Naive thymus-derived CD8-positive, alpha-beta T cell (primary cell): ENCODE measurements at regions not wholly inside any gene's neighbourhood (a gene's known extent, or its start where the extent isn't known, plus 50 kb on each side); places are given as distances from the start of the nearest gene placed in this dataset.

Experiments
- ATAC-seq, 2 donors: fragments of 150-1000 bp; cut with Tn5 transposase in 1 of 2; sonication (Bioruptor Pico), chemical (Tn5 transposase) in 1 of 2; 1 replicate in 1 of 2; 2 replicates in 1 of 2; pipeline ENCODE4 v1.10.0; 2021; ENCODE audit warnings: mild to moderate bottlenecking in 2 of 2, moderate library complexity in 2 of 2
- POLR2A ChIA-PET: fragments of 350-600 bp; sonication (Branson Sonifier 250); formaldehyde crosslinking; loops from one replicate; lab custom pipeline; 2021; ENCODE audit warnings: antibody characterized with exemption; lab: Charles Lee
- DNase-seq, 10 donors: peaks; one replicate each; pipeline versions ENCODE4 v3.0.0 to v3.0.0-alpha.2; 2020 to 2022
- H3K27ac Mint-ChIP-seq, 10 donors: one replicate each; pipeline ENCODE4 v1.8.0; 2020 to 2022; ENCODE audit warnings: mild to moderate bottlenecking in 10 of 10, mixed read lengths in 10 of 10, moderate library complexity in 4 of 10, inconsistent platforms in 1 of 10
- H3K27me3 Mint-ChIP-seq, 5 donors: one replicate each; pipeline ENCODE4 v1.8.0; 2021 to 2022; ENCODE audit warnings: mixed read lengths in 5 of 5
- H3K36me3 Mint-ChIP-seq, 3 donors: one replicate each; pipeline ENCODE4 v1.8.0; 2020 to 2022; ENCODE audit warnings: mixed read lengths in 3 of 3, mild to moderate bottlenecking in 2 of 3, inconsistent platforms in 1 of 3
- H3K4me1 Mint-ChIP-seq, 4 donors: one replicate each; pipeline ENCODE4 v1.8.0; 2021 to 2022; ENCODE audit warnings: mixed read lengths in 4 of 4
- H3K4me3 Mint-ChIP-seq, 10 donors: one replicate each; pipeline ENCODE4 v1.8.0; 2020 to 2022; ENCODE audit warnings: mild to moderate bottlenecking in 10 of 10, mixed read lengths in 10 of 10, moderate library complexity in 6 of 10, inconsistent platforms in 1 of 10
- H3K9me3 Mint-ChIP-seq, 9 donors: one replicate each; pipeline ENCODE4 v1.8.0; 2020 to 2022; ENCODE audit warnings: mixed read lengths in 9 of 9, mild to moderate bottlenecking in 3 of 9, inconsistent platforms in 1 of 9, moderate library complexity in 1 of 9

DNA sequence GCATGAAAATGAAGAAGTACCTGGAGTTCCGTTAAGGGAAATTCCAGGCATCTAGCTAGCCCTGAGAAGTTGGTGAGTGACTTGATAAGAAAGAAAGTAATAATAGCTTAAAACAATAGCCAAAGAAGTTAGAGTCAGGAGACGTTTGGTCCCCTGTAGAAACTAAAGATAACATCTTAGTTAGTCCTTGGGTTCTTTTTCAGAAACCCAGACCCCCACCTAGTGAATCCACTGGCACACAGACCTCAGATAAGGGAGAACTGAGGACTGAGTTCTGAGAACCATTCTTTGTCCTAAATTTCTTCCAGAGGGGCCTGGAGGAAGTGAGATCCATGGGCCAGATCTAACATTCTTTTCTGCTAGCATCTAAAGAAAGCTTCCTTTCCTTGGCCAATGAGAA, 335.4 kb downstream of the SLC4A3 start:
- Mint-ChIP-seq H3K27ac (no peak overlapping the region), H3K36me3 (no peaks in the 10 kb centered on the region), H3K27me3 (peaks cover 0 to 21% (median 5%) of the 10 kb centered on the region in 5 donors), H3K4me3 (no peak overlapping the region), H3K9me3 (peaks cover 0 to 21% (median 2%) of the 10 kb centered on the region in 9 donors), H3K4me1 (no peaks in the 10 kb centered on the region)
- POLR2A ChIA-PET: no interaction called here
- DNase-seq (no peak), ATAC-seq (no peak)

DNA sequence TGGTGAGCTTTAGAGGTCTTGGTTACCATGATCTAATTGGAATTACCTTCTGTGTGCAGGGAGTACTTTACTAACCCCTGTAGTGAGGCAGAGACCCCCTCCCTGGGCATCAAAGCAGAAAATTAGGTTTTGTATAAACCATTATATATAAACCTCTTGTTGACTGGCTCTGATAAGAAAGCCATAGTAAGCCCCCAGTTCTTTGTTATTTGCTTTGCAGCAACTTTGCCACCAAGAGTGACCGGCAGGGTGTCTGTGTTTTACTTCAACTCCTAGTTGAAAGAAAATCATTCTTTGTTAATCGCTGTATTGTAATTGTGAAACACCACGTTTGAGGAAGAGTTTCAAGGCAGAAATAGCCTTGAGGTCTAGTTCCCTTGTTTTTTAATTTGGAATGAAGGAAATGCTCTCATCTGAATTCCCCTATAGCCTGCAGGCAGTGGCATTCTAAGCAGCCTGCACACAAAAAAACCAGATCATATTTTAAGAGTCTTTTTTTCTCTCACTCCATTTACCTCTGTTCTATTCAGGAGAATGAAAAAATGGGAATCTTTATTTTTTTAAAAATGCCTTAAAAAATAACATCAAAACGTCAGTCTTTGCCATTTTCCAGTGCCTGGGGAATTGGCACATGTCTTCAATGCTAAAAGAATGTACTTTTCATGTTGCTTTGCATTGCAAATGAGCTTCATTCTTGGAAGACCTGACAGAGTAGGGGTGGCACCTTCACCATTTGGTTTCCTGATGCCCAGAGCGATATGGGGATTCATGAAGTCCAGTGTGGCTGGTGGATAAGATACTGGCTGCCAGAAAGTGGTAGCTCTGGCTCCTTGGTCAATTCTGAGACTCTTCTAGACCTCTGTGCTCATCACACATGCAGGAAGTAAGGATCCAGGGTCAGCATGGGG, 338.1 kb downstream of the SLC4A3 start:
- POLR2A ChIA-PET: no interaction called here
- DNase-seq (no peak), ATAC-seq (no peak)
- Mint-ChIP-seq H3K27me3 (peaks cover 0 to 15% (median 5%) of the 10 kb centered on the region in 5 donors), H3K4me1 (no peaks in the 10 kb centered on the region), H3K36me3 (no peaks in the 10 kb centered on the region), H3K4me3 (no peak overlapping the region), H3K27ac (peak overlapping the region in 1 of 10 donors; percentile 10), H3K9me3 (peaks cover 0 to 14% (median 0%) of the 10 kb centered on the region in 9 donors)

- Mint-ChIP-seq H3K9me3 (peaks cover 0 to 14% (median 0%) of the 10 kb centered on the region in 9 donors), H3K4me1 (no peaks in the 10 kb centered on the region), H3K27ac (no peak overlapping the region), H3K36me3 (no peaks in the 10 kb centered on the region), H3K4me3 (no peak overlapping the region), H3K27me3 (peaks cover 0 to 15% (median 5%) of the 10 kb centered on the region in 5 donors)
- no peak for DNase-seq
- no peak for ATAC-seq
- POLR2A ChIA-PET: no interaction called here
Measured at GRCh38 chr2:219967247-219968245, 340.1 kb downstream of the SLC4A3 start.

DNA sequence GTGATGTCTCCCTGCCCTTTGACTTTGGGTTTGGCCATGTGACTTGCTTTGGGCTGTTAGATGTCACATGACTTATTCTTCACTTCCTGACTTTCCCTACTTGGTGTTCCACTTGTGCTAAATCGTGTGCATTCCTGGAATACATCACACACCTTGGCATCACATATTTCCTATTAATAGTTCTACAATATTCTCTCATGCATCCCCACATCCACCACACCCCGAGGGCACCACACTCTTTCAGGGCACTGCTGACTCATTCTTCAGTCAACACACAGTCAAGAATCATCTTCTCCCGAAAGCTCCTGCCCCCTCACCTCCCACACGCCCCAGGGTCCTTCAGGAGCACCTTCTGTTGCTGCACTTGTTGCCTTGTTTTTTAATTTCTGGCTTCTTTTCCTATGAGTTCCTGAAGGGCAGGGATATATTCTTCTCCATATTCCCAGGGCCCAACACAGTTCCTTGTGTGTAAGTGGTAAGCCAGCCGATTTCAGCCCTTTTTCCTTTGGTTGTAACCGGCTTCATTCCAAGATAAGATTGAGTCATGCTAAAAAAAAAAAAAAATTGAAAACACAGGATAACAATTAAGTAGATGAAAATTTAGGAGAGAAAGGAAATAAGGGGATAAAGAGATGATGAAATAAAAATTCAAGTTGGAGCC, 341.4 kb downstream of the SLC4A3 start:
- no peaks in the 10 kb centered on the region for H3K36me3 Mint-ChIP-seq
- POLR2A ChIA-PET: no interaction called here

DNA sequence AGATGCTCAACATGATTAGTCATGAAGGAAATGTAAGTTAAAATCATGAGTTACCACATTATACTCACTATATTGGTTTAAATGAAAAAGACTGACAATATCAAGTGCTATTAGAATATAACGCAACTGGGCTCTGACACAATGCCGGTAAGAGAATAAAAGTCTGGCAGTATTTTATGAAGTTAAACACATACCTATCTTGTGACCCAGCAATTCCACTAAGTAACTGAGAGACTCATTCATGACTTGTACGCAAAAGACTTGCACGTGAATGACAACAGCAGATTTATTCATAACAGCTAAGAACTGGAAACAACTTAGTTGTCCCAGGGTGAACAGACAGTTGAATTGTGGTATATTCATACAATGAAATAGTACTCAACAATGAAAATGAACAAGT, 342.1 kb downstream of the SLC4A3 start:
- Mint-ChIP-seq H3K27me3 (peaks cover 0 to 15% (median 8%) of the 10 kb centered on the region in 5 donors), H3K36me3 (no peaks in the 10 kb centered on the region), H3K4me3 (no peak overlapping the region), H3K27ac (no peak overlapping the region), H3K9me3 (peaks cover 0 to 17% (median 0%) of the 10 kb centered on the region in 9 donors), H3K4me1 (no peaks in the 10 kb centered on the region)
- DNase-seq (no peak), ATAC-seq (no peak)
- POLR2A ChIA-PET: no interaction called here

More for the DNA sequence above, 341.4 kb downstream of the SLC4A3 start:
- DNase-seq (no peak), ATAC-seq (no peak)
- H3K27ac Mint-ChIP-seq: no peak overlapping the region
- H3K4me1 Mint-ChIP-seq: no peaks in the 10 kb centered on the region
- peaks cover 0 to 14% (median 0%) of the 10 kb centered on the region in 9 donors for H3K9me3 Mint-ChIP-seq
- H3K4me3 Mint-ChIP-seq: no peak overlapping the region
- peaks cover 0 to 15% (median 5%) of the 10 kb centered on the region in 5 donors for H3K27me3 Mint-ChIP-seq

DNA sequence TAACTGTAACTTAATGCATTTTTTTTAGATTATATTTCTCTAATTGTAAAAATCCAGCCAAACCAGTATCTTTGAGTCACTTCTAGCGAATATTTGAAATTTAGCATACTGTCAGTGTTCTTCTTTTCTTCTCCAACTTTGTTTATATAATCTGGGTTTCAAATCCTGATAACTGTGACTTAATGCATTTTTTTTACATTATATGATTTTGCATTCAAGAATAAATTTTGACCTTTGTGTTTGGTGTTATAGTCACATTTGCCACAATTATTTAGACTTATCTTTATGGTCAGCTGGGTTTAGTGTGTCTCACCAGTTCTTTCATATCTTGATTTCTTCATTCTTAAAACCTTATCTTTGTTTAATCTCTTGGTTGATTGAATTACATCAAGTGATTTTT, 345.7 kb downstream of the SLC4A3 start:
- Mint-ChIP-seq H3K27ac (no peak overlapping the region), H3K27me3 (peaks cover 0 to 2% (median 0%) of the 10 kb centered on the region in 5 donors), H3K9me3 (peaks cover 0 to 17% (median 0%) of the 10 kb centered on the region in 9 donors), H3K36me3 (no peaks in the 10 kb centered on the region), H3K4me1 (no peaks in the 10 kb centered on the region), H3K4me3 (no peak overlapping the region)
- POLR2A ChIA-PET: no interaction called here
- ATAC-seq (no peak), DNase-seq (no peak)

DNA sequence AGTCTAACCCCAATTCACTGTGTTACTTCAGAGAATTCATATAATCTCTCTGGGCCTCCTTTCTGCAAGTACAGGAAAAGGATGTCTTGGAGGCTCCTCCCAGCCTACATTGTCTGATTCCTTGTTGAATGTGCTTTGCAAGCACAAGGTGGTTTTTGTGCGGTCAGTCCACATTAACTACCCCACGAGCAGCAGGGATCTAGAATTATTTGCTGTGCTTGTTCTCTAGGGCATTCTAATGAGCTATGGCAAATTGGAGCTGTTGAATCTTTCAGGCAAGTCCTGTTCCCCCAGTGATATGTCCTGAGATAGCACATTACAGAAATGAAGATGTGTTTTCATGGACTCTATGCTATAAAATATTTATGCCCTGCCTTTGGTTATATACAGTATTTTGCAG, 349.4 kb downstream of the SLC4A3 start:
- POLR2A ChIA-PET: no interaction called here
- Mint-ChIP-seq H3K27me3 (peaks cover 0 to 8% (median 2%) of the 10 kb centered on the region in 5 donors), H3K4me1 (no peaks in the 10 kb centered on the region), H3K27ac (no peak overlapping the region), H3K9me3 (peaks cover 0 to 17% (median 0%) of the 10 kb centered on the region in 9 donors), H3K4me3 (no peak overlapping the region), H3K36me3 (no peaks in the 10 kb centered on the region)
- ATAC-seq (no peak), DNase-seq (no peak)

GRCh38 chr2:219980638-219981037, 353.2 kb downstream of the SLC4A3 start:
- POLR2A ChIA-PET: no interaction called here
- DNase-seq (no peak), ATAC-seq (no peak)
- Mint-ChIP-seq H3K4me1 (no peaks in the 10 kb centered on the region), H3K36me3 (no peaks in the 10 kb centered on the region), H3K4me3 (no peak overlapping the region), H3K27ac (no peak overlapping the region), H3K9me3 (peaks cover 0 to 4% (median 0%) of the 10 kb centered on the region in 9 donors), H3K27me3 (peaks cover 0 to 8% (median 3%) of the 10 kb centered on the region in 5 donors)

- Mint-ChIP-seq H3K4me3 (no peak overlapping the region), H3K27me3 (peaks cover 0 to 16% (median 4%) of the 10 kb centered on the region in 5 donors), H3K27ac (no peak overlapping the region), H3K9me3 (peaks cover 0 to 7% (median 0%) of the 10 kb centered on the region in 9 donors), H3K36me3 (no peaks in the 10 kb centered on the region), H3K4me1 (no peaks in the 10 kb centered on the region)
- no peak for DNase-seq
- POLR2A ChIA-PET: no interaction called here
- no peak for ATAC-seq
Measured at GRCh38 chr2:219983836-219984235, 356.4 kb downstream of the SLC4A3 start.

- Mint-ChIP-seq H3K4me1 (no peaks in the 10 kb centered on the region), H3K36me3 (no peaks in the 10 kb centered on the region), H3K9me3 (peaks cover 0 to 7% (median 0%) of the 10 kb centered on the region in 9 donors), H3K27me3 (peaks cover 0 to 15% (median 4%) of the 10 kb centered on the region in 5 donors), H3K27ac (no peak overlapping the region), H3K4me3 (no peak overlapping the region)
- no peak for DNase-seq
- no peak for ATAC-seq
- POLR2A ChIA-PET: no interaction called here
Measured at GRCh38 chr2:219985017-219985416, 357.6 kb downstream of the SLC4A3 start.

DNA sequence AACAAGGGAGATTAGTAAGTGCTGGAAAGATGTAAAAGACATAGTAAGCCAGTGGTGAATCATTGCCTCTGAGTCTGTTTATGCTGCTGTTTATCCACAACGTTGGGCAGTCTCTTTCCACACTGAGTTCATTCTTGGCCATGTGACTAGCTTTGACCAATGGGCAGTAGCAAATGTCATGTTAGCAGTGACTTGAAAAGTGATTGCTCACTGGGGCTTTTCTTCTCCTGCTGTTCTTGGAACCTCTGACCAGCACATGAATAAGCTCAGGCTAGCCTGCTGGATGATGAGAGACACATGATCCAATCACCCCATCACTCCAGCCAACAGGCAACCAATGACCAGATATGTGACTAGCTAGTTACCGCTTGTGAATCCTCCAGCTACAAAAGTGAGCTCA, 360.4 kb downstream of the SLC4A3 start:
- H3K4me3 Mint-ChIP-seq: no peak overlapping the region
- POLR2A ChIA-PET: no interaction called here
- no peaks in the 10 kb centered on the region for H3K36me3 Mint-ChIP-seq
- H3K27me3 Mint-ChIP-seq: peaks cover 0 to 24% (median 3%) of the 10 kb centered on the region in 5 donors
- H3K4me1 Mint-ChIP-seq: no peaks in the 10 kb centered on the region
- DNase-seq (no peak), ATAC-seq (no peak)
- H3K27ac Mint-ChIP-seq: no peak overlapping the region
- peaks cover 0 to 7% (median 0%) of the 10 kb centered on the region in 9 donors for H3K9me3 Mint-ChIP-seq

DNA sequence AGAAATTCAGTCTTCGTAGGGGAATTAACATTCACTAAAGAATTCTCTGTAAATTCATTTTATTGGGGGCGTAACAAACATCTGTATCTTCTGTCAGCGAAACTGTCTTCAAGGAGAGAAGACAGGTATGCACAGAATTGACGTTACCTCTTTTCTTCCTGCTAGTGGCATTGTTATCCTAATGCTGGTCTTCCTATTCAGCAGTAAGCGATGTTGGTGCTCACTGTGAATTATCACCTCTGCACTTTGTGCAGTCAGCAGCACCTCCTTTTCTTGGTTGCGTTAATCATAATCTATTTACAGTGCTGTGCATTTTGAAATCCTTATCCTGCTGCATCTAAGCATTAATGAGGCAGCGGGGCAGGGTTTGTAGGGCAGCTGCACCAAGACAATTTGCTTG, 362.3 kb downstream of the SLC4A3 start:
- ATAC-seq (no peak), DNase-seq (no peak)
- no peak overlapping the region for H3K27ac Mint-ChIP-seq
- H3K36me3 Mint-ChIP-seq: no peaks in the 10 kb centered on the region
- H3K4me1 Mint-ChIP-seq: no peaks in the 10 kb centered on the region
- peaks cover 0 to 43% (median 4%) of the 10 kb centered on the region in 5 donors for H3K27me3 Mint-ChIP-seq
- no peak overlapping the region for H3K4me3 Mint-ChIP-seq
- peaks cover 0 to 4% (median 0%) of the 10 kb centered on the region in 9 donors for H3K9me3 Mint-ChIP-seq
- POLR2A ChIA-PET: no interaction called here
